ENCODE measurements at regions not wholly inside any gene's neighbourhood (a gene's known extent, or its start where the extent isn't known, plus 50 kb on each side); places are given as distances from the start of the nearest gene placed in this dataset.

GRCh38 chrX:150158554-150159332 lies 204.4 kb upstream of the MAMLD1 start:
- no peak for TF ChIP-seq POLR2A (IDR thresholded peaks at IDR 0.05)
- no peak for TF ChIP-seq EP300 (IDR thresholded peaks at IDR 0.05)
- TF ChIP-seq CTCF (IDR thresholded peaks at IDR 0.05): no peak
- TF ChIP-seq POLR2AphosphoS5 (IDR thresholded peaks at IDR 0.05): no peak
